Mesenchymal stem cell (in vitro differentiated cells and primary cell): ENCODE measurements at regions not wholly inside any gene's neighbourhood (a gene's known extent, or its start where the extent isn't known, plus 50 kb on each side); places are given as distances from the start of the nearest gene placed in this dataset.

ENCODE experiments used
- DNase-seq: peaks from one replicate; pipeline ENCODE4 v3.0.0-alpha.2; 2013
- H2AFZ ChIP-seq: one replicate; pipeline ENCODE4 v1.6.1; 2013; ENCODE audit warnings: low read depth, mild to moderate bottlenecking, control low read depth, inconsistent platforms, low read length, moderate library complexity
- H2AK5ac ChIP-seq: 2 replicates; pipeline ENCODE4 v1.6.1; 2013; ENCODE audit warnings: low read length, moderate library complexity, mild to moderate bottlenecking, inconsistent platforms; ENCODE audit not compliant: severe bottlenecking
- H2BK120ac ChIP-seq: one replicate; pipeline ENCODE4 v1.6.1; 2013; ENCODE audit warnings: low read depth, mild to moderate bottlenecking, inconsistent platforms, low read length, moderate library complexity
- H2BK12ac ChIP-seq, 2 experiments: one replicate each; pipeline ENCODE4 v1.6.1; 2013; ENCODE audit warnings: inconsistent platforms in 2 of 2, low read length in 2 of 2, mild to moderate bottlenecking in 2 of 2, moderate library complexity in 2 of 2, control low read depth in 1 of 2
- H2BK15ac ChIP-seq: one replicate; pipeline ENCODE4 v1.6.1; 2013; ENCODE audit warnings: mild to moderate bottlenecking, low read depth, inconsistent platforms; ENCODE audit not compliant: poor library complexity, severe bottlenecking
- H2BK5ac ChIP-seq: 2 replicates; pipeline ENCODE4 v1.6.1; 2013; ENCODE audit warnings: low read depth, mild to moderate bottlenecking, low read length, control low read depth, inconsistent platforms; ENCODE audit not compliant: poor library complexity, severe bottlenecking
- H3K14ac ChIP-seq, 2 experiments: one replicate each; pipeline ENCODE4 v1.6.1; 2013; ENCODE audit warnings: inconsistent platforms in 2 of 2, low read length in 2 of 2, control low read depth in 1 of 2, mild to moderate bottlenecking in 1 of 2, moderate library complexity in 1 of 2
- H3K18ac ChIP-seq, 2 experiments: one replicate each; pipeline ENCODE4 v1.6.1; 2013; ENCODE audit warnings: inconsistent platforms in 2 of 2, low read length in 2 of 2, control low read depth in 1 of 2, low read depth in 1 of 2, mild to moderate bottlenecking in 1 of 2
- H3K23ac ChIP-seq, 2 experiments: one replicate each; pipeline ENCODE4 v1.6.1; 2013; ENCODE audit warnings: inconsistent platforms in 2 of 2, low read length in 2 of 2, mild to moderate bottlenecking in 2 of 2, moderate library complexity in 2 of 2, control low read depth in 1 of 2
- H3K27ac ChIP-seq: 2 replicates; pipeline ENCODE4 v1.5.1; 2013; ENCODE audit warnings: mild to moderate bottlenecking, moderate library complexity, low read length, control low read depth, inconsistent platforms; ENCODE audit not compliant: poor library complexity, severe bottlenecking
- H3K27me3 ChIP-seq, 2 experiments: 2 replicates each; pipeline versions ENCODE4 v1.6.1 to v1.7.0; 2013; ENCODE audit warnings: low read length in 2 of 2, mild to moderate bottlenecking in 2 of 2, moderate library complexity in 2 of 2, control low read depth in 1 of 2, inconsistent platforms in 1 of 2; ENCODE audit not compliant: control insufficient read depth in 1 of 2, insufficient read depth in 1 of 2
- H3K36me3 ChIP-seq, 2 experiments: 2 replicates each; pipeline versions ENCODE4 v1.6.1 to v1.7.0; 2013; ENCODE audit warnings: low read length in 2 of 2, control low read depth in 1 of 2, inconsistent platforms in 1 of 2, low read depth in 1 of 2, mild to moderate bottlenecking in 1 of 2; ENCODE audit not compliant: insufficient read depth in 2 of 2, control insufficient read depth in 1 of 2
- H3K4ac ChIP-seq, 2 experiments: one replicate each; pipeline ENCODE4 v1.6.1; 2013; ENCODE audit warnings: inconsistent platforms in 2 of 2, low read length in 2 of 2, mild to moderate bottlenecking in 2 of 2, moderate library complexity in 2 of 2, control low read depth in 1 of 2, low read depth in 1 of 2
- H3K4me1 ChIP-seq: 2 replicates; pipeline ENCODE4 v1.6.1; 2013; ENCODE audit warnings: low read depth, low read length, control low read depth; ENCODE audit not compliant: control insufficient read depth, insufficient read depth
- H3K4me2 ChIP-seq: 2 replicates; pipeline ENCODE4 v1.6.1; 2013; ENCODE audit warnings: low read length, mild to moderate bottlenecking, inconsistent platforms; ENCODE audit not compliant: poor library complexity, severe bottlenecking
- H3K4me3 ChIP-seq, 2 experiments: 2 replicates each; pipeline versions ENCODE4 v1.5.1 to v1.7.0; 2013; ENCODE audit warnings: low read length in 2 of 2, mild to moderate bottlenecking in 2 of 2, control low read depth in 1 of 2, low read depth in 1 of 2; ENCODE audit not compliant: insufficient read depth in 1 of 2
- H3K79me1 ChIP-seq: replicated peaks from 2 replicates; pipeline ENCODE4 v1.6.1; 2013; ENCODE audit warnings: mild to moderate bottlenecking, control low read depth, low read length, inconsistent platforms; ENCODE audit not compliant: poor library complexity, severe bottlenecking
- H3K9ac ChIP-seq: 2 replicates; pipeline ENCODE4 v1.7.0; 2013; ENCODE audit warnings: mild to moderate bottlenecking, low read length, moderate library complexity
- H3K9me3 ChIP-seq: 2 replicates; pipeline ENCODE4 v1.7.0; 2013; ENCODE audit warnings: mild to moderate bottlenecking, low read length; ENCODE audit not compliant: control insufficient read depth
- H4K8ac ChIP-seq: one replicate; pipeline ENCODE4 v1.6.1; 2013; ENCODE audit warnings: inconsistent platforms, mild to moderate bottlenecking, low read length, moderate library complexity
- H4K91ac ChIP-seq: one replicate; pipeline ENCODE4 v1.6.1; 2013; ENCODE audit warnings: mild to moderate bottlenecking, low read length, inconsistent platforms
- WGBS: methylation state at CpG from one replicate; pipeline ENCODE4 v1.1.7; 2013; ENCODE audit warnings: mixed read lengths; 5-methylcytosine and 5-hydroxymethylcytosine counted together

DNA sequence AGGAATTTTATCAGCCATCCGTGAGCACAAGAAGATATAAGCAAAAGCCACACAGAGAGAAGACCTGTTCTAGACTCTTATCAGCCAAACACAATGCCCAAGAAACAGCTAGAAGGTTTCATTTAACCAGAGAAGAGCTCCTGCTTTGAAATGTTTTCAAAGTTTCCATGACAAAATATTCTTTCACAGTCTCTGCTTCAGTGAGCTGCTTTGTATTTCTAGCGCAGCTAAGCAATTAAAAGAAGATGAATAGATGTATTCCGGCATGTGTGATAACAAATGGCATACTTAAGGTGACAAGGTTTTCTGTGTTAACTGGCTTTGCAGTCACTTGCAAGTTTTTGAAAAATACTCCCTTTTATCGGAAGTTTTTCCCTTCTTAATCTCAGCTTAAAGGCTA lies 78.9 kb upstream of the NXPH1 start:
- H4K91ac ChIP-seq, result no peak overlapping the region
- H3K4me1 ChIP-seq, result no peaks in the 10 kb centered on the region
- no peaks in the 10 kb centered on the region for H3K79me1 ChIP-seq
- H3K18ac ChIP-seq, result no peak overlapping the region
- H2AK5ac ChIP-seq, result no peak overlapping the region
- no peak overlapping the region for H2BK15ac ChIP-seq
- 82% methylated on average over 2 of the region's 4 CpGs for WGBS
- no peak overlapping the region for H3K23ac ChIP-seq
- no peak overlapping the region for H3K14ac ChIP-seq
- H3K27me3 ChIP-seq, result no peaks in the 10 kb centered on the region
- no peak overlapping the region for H3K9ac ChIP-seq
- H4K8ac ChIP-seq, result no peak overlapping the region
- no peaks in the 10 kb centered on the region for H3K36me3 ChIP-seq
- H3K4me3 ChIP-seq, result no peak overlapping the region
- H2BK12ac ChIP-seq, result no peak overlapping the region
- H3K4ac ChIP-seq, result no peak overlapping the region
- H2AFZ ChIP-seq, result no peak overlapping the region
- peaks cover 4% of the 10 kb centered on the region for H3K9me3 ChIP-seq
- no peak for DNase-seq
- H3K27ac ChIP-seq, result no peak overlapping the region
- H3K4me2 ChIP-seq, result no peak overlapping the region
- no peak overlapping the region for H2BK5ac ChIP-seq
- no peak overlapping the region for H2BK120ac ChIP-seq

DNA sequence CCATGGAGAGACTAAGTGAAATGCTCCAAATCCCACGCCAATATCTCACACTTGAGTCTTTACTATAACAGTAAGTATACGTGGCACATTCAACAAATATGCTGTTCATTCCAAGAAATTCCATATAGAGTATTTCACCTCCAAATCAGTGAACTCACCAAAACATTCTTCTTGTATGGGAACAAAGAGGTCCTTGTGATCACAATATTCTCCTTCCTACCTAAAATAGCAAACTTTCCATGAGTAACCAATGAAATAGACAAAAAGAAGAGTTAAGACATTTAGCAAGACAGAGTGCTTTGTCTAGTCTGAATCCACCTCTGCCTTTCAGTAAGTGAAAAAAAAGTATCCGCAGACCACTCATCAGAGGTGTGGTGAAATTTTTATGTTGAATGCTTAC lies 77.3 kb upstream of the NXPH1 start:
- Histone ChIP-seq H3K14ac (no peak overlapping the region), H2BK12ac (no peak overlapping the region), H3K36me3 (no peaks in the 10 kb centered on the region), H3K9me3 (no peaks in the 10 kb centered on the region), H2AK5ac (no peak overlapping the region), H3K27ac (no peak overlapping the region), H2BK15ac (no peak overlapping the region), H3K4me2 (no peak overlapping the region), H4K8ac (no peak overlapping the region), H3K27me3 (no peaks in the 10 kb centered on the region), H4K91ac (no peak overlapping the region), H3K4me3 (no peak overlapping the region), H3K18ac (no peak overlapping the region), H3K4me1 (no peaks in the 10 kb centered on the region), H3K4ac (no peak overlapping the region), H3K79me1 (no peaks in the 10 kb centered on the region), H3K23ac (no peak overlapping the region), H2BK120ac (no peak overlapping the region), H3K9ac (no peak overlapping the region), H2AFZ (no peak overlapping the region), H2BK5ac (no peak overlapping the region)
- no peak for DNase-seq
- WGBS, result 73% methylated on average over 2 of the region's 3 CpGs

DNA sequence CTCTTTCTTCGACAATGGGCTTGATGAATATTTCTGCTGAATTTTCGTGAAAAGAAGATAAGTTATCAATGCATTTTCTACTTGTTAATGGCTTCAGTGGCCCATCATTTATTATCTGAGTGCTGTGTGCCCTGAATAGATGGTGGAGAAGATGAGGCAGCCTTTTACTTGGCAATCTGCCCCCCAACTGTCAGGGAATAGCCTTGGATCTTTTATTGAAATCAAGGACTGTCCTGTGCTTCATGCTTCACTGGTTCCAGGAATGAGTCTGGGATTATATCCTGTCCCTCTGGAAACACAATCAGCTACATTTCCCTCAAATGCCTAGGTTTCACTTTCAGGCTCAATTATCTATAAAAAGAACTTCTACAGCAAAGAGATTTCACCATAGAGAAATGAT lies 75.9 kb upstream of the NXPH1 start:
- Histone ChIP-seq H2BK15ac (no peak overlapping the region), H2BK12ac (no peak overlapping the region), H3K18ac (no peak overlapping the region), H3K36me3 (no peaks in the 10 kb centered on the region), H2AK5ac (no peak overlapping the region), H3K9me3 (no peaks in the 10 kb centered on the region), H3K27ac (no peak overlapping the region), H3K4me2 (no peak overlapping the region), H3K23ac (no peak overlapping the region), H4K8ac (no peak overlapping the region), H2BK120ac (no peak overlapping the region), H4K91ac (no peak overlapping the region), H3K14ac (no peak overlapping the region), H3K4me1 (no peaks in the 10 kb centered on the region), H3K4ac (no peak overlapping the region), H3K79me1 (no peaks in the 10 kb centered on the region), H3K9ac (no peak overlapping the region), H2AFZ (no peak overlapping the region), H2BK5ac (no peak overlapping the region), H3K27me3 (no peaks in the 10 kb centered on the region), H3K4me3 (no peak overlapping the region)
- DNase-seq, result no peak
- WGBS, result 14% methylated on average over 1 of the region's 2 CpGs

DNA sequence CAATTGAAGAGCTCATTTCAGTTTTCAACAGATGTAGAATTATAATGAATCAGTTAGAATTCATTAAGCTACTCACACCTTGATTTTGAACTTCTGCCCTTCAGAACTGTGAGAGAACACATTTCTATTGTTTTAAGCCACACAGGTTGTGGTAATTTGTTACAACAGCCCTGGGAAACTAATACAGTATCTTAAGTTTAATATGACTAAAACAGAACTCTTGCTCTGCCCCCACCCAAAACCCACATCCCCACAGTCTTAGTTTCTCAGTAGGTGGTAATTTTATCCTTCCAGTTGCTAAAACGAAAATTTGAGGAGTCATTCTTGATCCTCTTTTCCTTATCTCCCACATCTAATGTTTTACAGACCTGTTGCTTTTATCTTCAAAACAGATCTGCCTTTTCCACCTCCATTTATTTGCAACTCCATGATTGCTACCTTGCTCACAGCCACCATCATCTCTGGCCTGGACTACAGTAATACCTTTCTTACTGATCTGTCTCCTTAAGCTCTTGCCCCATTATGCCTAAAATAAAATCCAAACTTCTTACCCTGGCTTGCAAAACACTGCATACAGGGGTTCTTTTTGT lies 72.8 kb upstream of the NXPH1 start:
- no peaks in the 10 kb centered on the region for H3K4me1 ChIP-seq

More for the DNA sequence above, 72.8 kb upstream of the NXPH1 start:
- H3K27me3 ChIP-seq, result no peaks in the 10 kb centered on the region
- H4K91ac ChIP-seq, result no peak overlapping the region
- no peak overlapping the region for H2BK12ac ChIP-seq
- H3K79me1 ChIP-seq, result no peaks in the 10 kb centered on the region
- 7% methylated on average over 1 of the region's 1 CpG for WGBS
- H3K9me3 ChIP-seq, result no peaks in the 10 kb centered on the region
- H3K9ac ChIP-seq, result no peak overlapping the region
- DNase-seq, result no peak
- H3K14ac ChIP-seq, result no peak overlapping the region
- no peak overlapping the region for H3K4ac ChIP-seq
- H2BK15ac ChIP-seq, result no peak overlapping the region
- H2AFZ ChIP-seq, result no peak overlapping the region
- H2BK120ac ChIP-seq, result no peak overlapping the region
- no peak overlapping the region for H3K18ac ChIP-seq
- H3K27ac ChIP-seq, result no peak overlapping the region
- H3K4me2 ChIP-seq, result no peak overlapping the region
- H4K8ac ChIP-seq, result no peak overlapping the region
- no peak overlapping the region for H3K23ac ChIP-seq
- H2AK5ac ChIP-seq, result no peak overlapping the region
- no peak overlapping the region for H2BK5ac ChIP-seq
- no peak overlapping the region for H3K4me3 ChIP-seq
- H3K36me3 ChIP-seq, result no peaks in the 10 kb centered on the region
